B cell (primary cell): ENCODE measurements at regions not wholly inside any gene's neighbourhood (a gene's known extent, or its start where the extent isn't known, plus 50 kb on each side); places are given as distances from the start of the nearest gene placed in this dataset.

ENCODE experiments used
- ATAC-seq: fragments of 200-7000 bp; cut with Tn5 transposase; one replicate; pipeline ENCODE4 v1.10.0; 2021; ENCODE audit warnings: low read depth, mild to moderate bottlenecking, moderate number of reproducible peaks, moderate library complexity
- CTCF ChIA-PET: fragments of 350-600 bp; sonication (Branson Sonifier 250); formaldehyde crosslinking; loops from one replicate; lab custom pipeline; 2021; ENCODE audit warnings: antibody characterized with exemption, inconsistent platforms; lab: Charles Lee
- POLR2A ChIA-PET: fragments of 350-600 bp; sonication (Branson Sonifier 250); formaldehyde crosslinking; loops from one replicate; lab custom pipeline; 2021; ENCODE audit warnings: antibody characterized with exemption; lab: Charles Lee
- DNase-seq: peaks from one replicate; pipeline ENCODE4 v3.0.0; 2013
- H2AFZ ChIP-seq: 2 replicates; pipeline ENCODE4 v1.6.1; 2012; ENCODE audit warnings: mild to moderate bottlenecking, low read depth, low read length; ENCODE audit not compliant: insufficient read depth, poor library complexity, severe bottlenecking
- H3K27ac ChIP-seq, 2 donors: 1 replicate in 1 of 2; 2 replicates in 1 of 2; pipeline ENCODE4 v1.5.1; 2012 to 2013; ENCODE audit warnings: low read length in 2 of 2, mild to moderate bottlenecking in 2 of 2, moderate library complexity in 1 of 2
- H3K27me3 ChIP-seq, 4 experiments: fragments of 200-600 bp in 1 of 4; sonication (generic) in 1 of 4; replicated peaks in 1 of 4; 1 replicate in 2 of 4; 2 replicates in 2 of 4; pipeline versions ENCODE4 v1.6.1 to v1.7.0; 2013 to 2016; ENCODE audit warnings: low read length in 3 of 4, mild to moderate bottlenecking in 2 of 4, mixed read lengths in 1 of 4, moderate library complexity in 1 of 4; ENCODE audit not compliant: insufficient read depth in 4 of 4, control insufficient read depth in 3 of 4; ENCODE audit errors: control extremely low read depth in 1 of 4
- H3K36me3 ChIP-seq, 2 experiments: replicated peaks in 1 of 2; 1 replicate in 1 of 2; 2 replicates in 1 of 2; pipeline versions ENCODE4 v1.6.1 to v1.7.1; 2013; ENCODE audit warnings: low read length in 1 of 2; ENCODE audit not compliant: insufficient read depth in 2 of 2, control insufficient read depth in 1 of 2; ENCODE audit errors: control extremely low read depth in 1 of 2, extremely low read depth in 1 of 2
- H3K4me1 ChIP-seq, 2 donors: fragments of 200-600 bp in 1 of 2; sonication (generic) in 1 of 2; 1 replicate in 1 of 2; 2 replicates in 1 of 2; pipeline versions ENCODE4 v1.5.1 to v1.6.1; 2013 to 2017; ENCODE audit warnings: low read length in 2 of 2; ENCODE audit not compliant: control insufficient read depth in 2 of 2, insufficient read depth in 2 of 2
- H3K4me2 ChIP-seq: replicated peaks from 2 replicates; pipeline ENCODE3; 2012; ENCODE audit warnings: mild to moderate bottlenecking, low read depth, low read length; ENCODE audit not compliant: poor library complexity, severe bottlenecking
- H3K4me3 ChIP-seq, 5 experiments: fragments of 200-600 bp in 1 of 5; sonication (generic) in 1 of 5; 1 replicate in 3 of 5; 2 replicates in 2 of 5; pipeline versions ENCODE4 v1.5.1 to v1.7.0; 2011 to 2016; ENCODE audit warnings: low read length in 4 of 5, mild to moderate bottlenecking in 4 of 5, low read depth in 2 of 5, control low read depth in 1 of 5, moderate library complexity in 1 of 5; ENCODE audit not compliant: insufficient read depth in 1 of 5; ENCODE audit errors: control extremely low read depth in 1 of 5, extremely low read depth in 1 of 5
- H3K79me2 ChIP-seq: fragments of 200-600 bp; sonication (generic); one replicate; pipeline ENCODE4 v1.6.0; 2016; ENCODE audit warnings: low read length; ENCODE audit not compliant: control insufficient read depth, insufficient read depth
- H3K9ac ChIP-seq: fragments of 200-600 bp; sonication (generic); 2 replicates; pipeline ENCODE4 v1.6.1; 2017; ENCODE audit warnings: mild to moderate bottlenecking, low read length, moderate library complexity
- H3K9me3 ChIP-seq, 3 donors: one replicate each; pipeline versions ENCODE4 v1.6.1 to v1.7.1; 2013; ENCODE audit warnings: low read length in 2 of 3; ENCODE audit not compliant: control insufficient read depth in 2 of 3, insufficient read depth in 1 of 3; ENCODE audit errors: control extremely low read depth in 1 of 3
- H4K20me1 ChIP-seq: 2 replicates; pipeline ENCODE4 v1.6.0; 2012; ENCODE audit warnings: mild to moderate bottlenecking, low read length; ENCODE audit not compliant: insufficient read depth, control insufficient read depth, poor library complexity, severe bottlenecking
- H3K27ac Mint-ChIP-seq: one replicate; pipeline ENCODE4 v1.8.0; 2021; ENCODE audit warnings: mixed read lengths
- H3K27me3 Mint-ChIP-seq: one replicate; pipeline ENCODE4 v1.8.0; 2021; ENCODE audit warnings: mixed read lengths
- H3K4me1 Mint-ChIP-seq: one replicate; pipeline ENCODE4 v1.8.0; 2021; ENCODE audit warnings: mixed read lengths
- H3K4me3 Mint-ChIP-seq: one replicate; pipeline ENCODE4 v1.8.0; 2021; ENCODE audit warnings: mixed read lengths
- H3K9me3 Mint-ChIP-seq: one replicate; pipeline ENCODE4 v1.8.0; 2022; ENCODE audit warnings: mixed read lengths; ENCODE audit not compliant: insufficient read depth
- EZH2 ChIP-seq: IDR thresholded peaks from 2 replicates; pipeline ENCODE4 v1.6.1; 2012; ENCODE audit warnings: borderline replicate concordance, low read depth, mild to moderate bottlenecking, moderate library complexity, low read length; ENCODE audit not compliant: insufficient read depth, poor library complexity, severe bottlenecking
- WGBS: methylation state at CpG from one replicate; pipeline ENCODE4 v1.1.5; 2013; ENCODE audit warnings: missing lambda C conversion rate; ENCODE audit not compliant: insufficient coverage; 5-methylcytosine and 5-hydroxymethylcytosine counted together
- intact Hi-C: fragments of 100-400 bp; cut with micrococcal nuclease; formaldehyde crosslinking; loops from one replicate; pipeline ENCODE4 v1.10.0; 2022
- TF ChIP-seq, protein P1 (sequence below): fragments of 200-600 bp; IDR thresholded peaks from one replicate; pipeline ENCODE4 v1.8.0; 2022; ENCODE audit warnings: antibody characterized with exemption, mild to moderate bottlenecking

- TF ChIP-seq EZH2: no peak
- TF ChIP-seq, protein P1, sequence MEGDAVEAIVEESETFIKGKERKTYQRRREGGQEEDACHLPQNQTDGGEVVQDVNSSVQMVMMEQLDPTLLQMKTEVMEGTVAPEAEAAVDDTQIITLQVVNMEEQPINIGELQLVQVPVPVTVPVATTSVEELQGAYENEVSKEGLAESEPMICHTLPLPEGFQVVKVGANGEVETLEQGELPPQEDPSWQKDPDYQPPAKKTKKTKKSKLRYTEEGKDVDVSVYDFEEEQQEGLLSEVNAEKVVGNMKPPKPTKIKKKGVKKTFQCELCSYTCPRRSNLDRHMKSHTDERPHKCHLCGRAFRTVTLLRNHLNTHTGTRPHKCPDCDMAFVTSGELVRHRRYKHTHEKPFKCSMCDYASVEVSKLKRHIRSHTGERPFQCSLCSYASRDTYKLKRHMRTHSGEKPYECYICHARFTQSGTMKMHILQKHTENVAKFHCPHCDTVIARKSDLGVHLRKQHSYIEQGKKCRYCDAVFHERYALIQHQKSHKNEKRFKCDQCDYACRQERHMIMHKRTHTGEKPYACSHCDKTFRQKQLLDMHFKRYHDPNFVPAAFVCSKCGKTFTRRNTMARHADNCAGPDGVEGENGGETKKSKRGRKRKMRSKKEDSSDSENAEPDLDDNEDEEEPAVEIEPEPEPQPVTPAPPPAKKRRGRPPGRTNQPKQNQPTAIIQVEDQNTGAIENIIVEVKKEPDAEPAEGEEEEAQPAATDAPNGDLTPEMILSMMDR: no peak
- H3K27ac Mint-ChIP-seq: no peak overlapping the region
- ChIA-PET CTCF (no interaction called here), POLR2A (no interaction called here)
- 40% methylated on average over 1 of the region's 3 CpGs for WGBS
- DNase-seq: no peak
- H3K9me3 ChIP-seq: no peaks in the 10 kb centered on the region
- no peak overlapping the region for H3K27ac ChIP-seq
- H3K9ac ChIP-seq: no peak overlapping the region
- H3K4me2 ChIP-seq: no peak overlapping the region
- H3K79me2 ChIP-seq: no peaks in the 10 kb centered on the region
- no peak overlapping the region for H3K4me3 ChIP-seq
- H3K4me1 Mint-ChIP-seq: no peaks in the 10 kb centered on the region
- no peak for ATAC-seq
- no peaks in the 10 kb centered on the region for H3K36me3 ChIP-seq
- no peaks in the 10 kb centered on the region for H3K9me3 Mint-ChIP-seq
- H3K27me3 Mint-ChIP-seq: no peaks in the 10 kb centered on the region
- H4K20me1 ChIP-seq: no peaks in the 10 kb centered on the region
- no peaks in the 10 kb centered on the region for H3K27me3 ChIP-seq
- intact Hi-C loops: no loop called here
- no peak overlapping the region for H2AFZ ChIP-seq
- H3K4me3 Mint-ChIP-seq: no peak overlapping the region
- no peaks in the 10 kb centered on the region for H3K4me1 ChIP-seq
Observed at GRCh38 chr14:82837611-82838140, 1304.0 kb upstream of the SEL1L start.

- H3K27me3 Mint-ChIP-seq: no peaks in the 10 kb centered on the region
- no peak for ATAC-seq
- intact Hi-C loops: no loop called here
- ChIA-PET CTCF (no interaction called here), POLR2A (no interaction called here)
- Histone ChIP-seq H3K36me3 (no peaks in the 10 kb centered on the region), H4K20me1 (no peaks in the 10 kb centered on the region), H3K27ac (no peak overlapping the region), H2AFZ (no peak overlapping the region), H3K27me3 (no peaks in the 10 kb centered on the region), H3K4me3 (no peak overlapping the region), H3K9me3 (no peaks in the 10 kb centered on the region), H3K4me1 (no peaks in the 10 kb centered on the region), H3K79me2 (no peaks in the 10 kb centered on the region), H3K9ac (no peak overlapping the region), H3K4me2 (no peak overlapping the region)
- DNase-seq: no peak
- H3K4me1 Mint-ChIP-seq: no peaks in the 10 kb centered on the region
- H3K9me3 Mint-ChIP-seq: no peaks in the 10 kb centered on the region
- no CpG with 5 or more reads among the region's 3 CpGs for WGBS
- no peak overlapping the region for H3K27ac Mint-ChIP-seq
- no peak overlapping the region for H3K4me3 Mint-ChIP-seq
- TF ChIP-seq, protein P1: no peak
- no peak for TF ChIP-seq EZH2
Observed at GRCh38 chr14:82850576-82850975, 1316.9 kb upstream of the SEL1L start.
